ENCODE measurements at regions not wholly inside any gene's neighbourhood (a gene's known extent, or its start where the extent isn't known, plus 50 kb on each side); places are given as distances from the start of the nearest gene placed in this dataset.

DNA sequence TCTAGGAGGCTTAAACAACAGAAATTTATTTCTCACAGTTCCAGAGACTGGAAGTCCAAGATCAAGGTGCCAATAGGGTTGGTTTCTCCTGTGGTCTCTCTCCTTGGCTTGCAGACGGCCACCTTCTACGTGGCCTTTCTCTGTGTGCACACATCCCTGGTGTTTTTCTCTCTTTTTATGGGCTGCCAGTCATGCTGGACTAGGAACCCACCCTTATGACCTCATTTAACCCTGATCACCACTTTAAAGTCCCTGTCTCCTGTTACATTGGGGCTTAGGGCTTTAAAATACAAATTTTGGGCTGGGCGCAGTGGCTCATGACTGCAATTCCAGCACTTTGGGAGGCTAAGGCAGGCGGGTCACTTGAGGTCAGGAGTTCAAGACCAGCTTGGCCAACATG is 157.1 kb downstream of the TLE1 start:
- no peak for DNase-seq (ENCODE audit: low read depth in 2 of 2, low spot score in 1 of 2)

DNA sequence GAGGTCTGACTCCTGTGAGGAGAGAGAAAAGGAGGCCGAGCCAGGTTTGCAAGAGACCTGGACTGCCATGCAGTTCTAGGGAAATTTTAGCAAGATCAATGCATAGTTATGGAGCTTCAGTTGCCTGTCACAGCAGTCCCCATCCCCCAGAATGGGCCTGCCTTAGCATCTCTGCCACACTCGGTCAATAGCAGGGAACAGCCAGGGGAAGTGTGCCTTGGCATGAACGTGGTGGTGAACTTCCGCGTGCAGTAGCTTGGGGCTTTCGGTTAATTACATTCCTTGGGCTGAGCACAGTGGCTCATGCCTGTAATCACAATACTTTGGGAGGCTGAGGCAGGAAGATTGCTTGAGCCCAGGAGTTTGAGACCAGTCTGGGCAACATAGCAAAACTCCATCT is 157.8 kb downstream of the TLE1 start:
- no peak for DNase-seq (ENCODE audit: low read depth in 2 of 2, low spot score in 1 of 2)

DNA sequence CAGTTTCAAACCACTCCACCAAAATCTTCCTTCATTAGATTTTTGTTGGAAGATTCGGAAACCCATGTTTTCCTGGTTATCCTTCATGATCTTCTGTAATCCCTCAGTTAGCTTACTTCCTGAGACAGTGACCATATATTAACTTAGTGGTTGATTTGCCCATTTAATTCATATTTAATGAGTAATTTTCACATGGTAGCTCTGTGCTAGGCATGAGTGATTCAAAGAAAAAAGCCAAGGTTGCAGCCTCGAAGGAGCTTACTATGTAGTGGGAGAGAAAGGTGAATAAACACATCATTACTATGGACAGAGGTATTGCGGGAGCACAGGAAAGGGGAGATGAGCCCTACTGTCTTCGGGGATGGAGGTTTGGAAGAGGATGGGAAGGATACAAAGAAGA is 158.5 kb downstream of the TLE1 start:
- DNase-seq (ENCODE audit: low read depth in 2 of 2, low spot score in 1 of 2), result no peak

DNA sequence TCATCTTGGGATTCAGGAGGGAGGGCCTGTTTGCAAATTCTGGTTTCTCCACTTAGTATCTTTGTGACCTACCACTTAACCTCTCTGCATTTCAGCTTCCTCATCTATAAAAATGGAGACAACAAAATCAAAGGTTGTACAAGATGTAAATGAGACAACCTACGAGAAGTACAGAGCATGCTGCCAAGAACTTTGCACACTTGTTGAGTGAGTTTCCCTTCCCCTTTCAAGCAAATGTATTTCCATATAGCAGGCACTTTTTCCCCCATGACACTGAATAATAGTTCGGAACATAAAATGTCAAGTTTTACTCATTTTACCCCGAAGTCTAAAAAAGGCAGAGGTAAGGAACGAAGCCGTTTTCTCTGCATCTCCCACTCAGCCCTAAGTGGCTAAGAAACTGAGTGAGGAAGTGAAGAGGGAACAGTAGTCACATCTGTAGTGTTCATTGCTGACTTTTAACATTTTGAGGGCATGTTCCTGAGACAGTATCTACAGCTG is 159.0 kb downstream of the TLE1 start:
- DNase-seq (ENCODE audit: low read depth in 2 of 2, low spot score in 1 of 2), result no peak

DNA sequence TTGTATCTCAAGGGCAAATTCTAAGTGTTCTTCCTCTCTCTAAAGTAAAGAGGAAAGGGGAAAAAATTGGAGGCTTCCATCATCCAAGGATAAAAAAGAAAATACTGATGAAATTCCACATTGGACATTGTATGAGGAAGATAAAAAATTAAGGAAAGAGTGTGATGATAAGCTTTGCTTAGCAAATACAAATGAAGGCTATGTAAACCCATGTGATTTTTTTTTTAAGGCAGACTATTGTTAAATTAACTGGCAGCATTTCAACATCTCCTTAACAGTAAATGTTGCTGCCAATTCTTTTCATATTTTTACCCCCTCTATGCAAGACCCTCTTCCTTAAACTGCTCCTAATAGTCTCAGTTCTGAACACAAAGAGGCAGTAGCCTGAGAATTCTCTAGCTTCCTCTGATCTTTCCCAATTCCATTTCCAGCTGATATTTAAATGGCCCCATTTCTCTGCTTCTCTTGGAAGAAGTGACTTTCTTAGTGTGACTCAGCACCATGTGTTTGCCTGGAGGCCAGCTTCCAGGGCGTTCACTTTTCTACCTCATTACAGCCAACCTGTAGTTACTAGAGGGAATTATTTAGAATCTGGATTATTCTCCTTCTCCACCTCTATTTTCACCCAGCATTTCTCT is 159.7 kb downstream of the TLE1 start:
- DNase-seq (ENCODE audit: low read depth in 2 of 2, low spot score in 1 of 2), result no peak

DNA sequence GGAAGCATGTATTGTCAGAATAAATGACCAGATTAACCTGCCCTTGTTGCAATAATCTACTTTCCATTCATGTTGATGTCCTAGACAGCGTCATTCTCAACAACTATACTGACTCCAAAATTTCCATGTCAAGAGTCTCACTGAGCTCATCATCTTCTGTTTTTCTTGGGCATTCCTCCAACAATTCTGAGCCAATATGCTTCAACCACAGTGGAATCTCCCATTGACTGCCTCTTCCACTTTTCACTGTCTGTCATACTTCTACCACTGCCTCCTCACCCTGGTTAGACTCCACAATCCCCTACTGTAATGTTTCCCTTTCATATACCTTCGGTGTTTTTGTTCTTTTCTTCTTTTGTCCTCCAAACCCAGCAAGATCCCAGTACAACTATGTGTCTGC is 162.8 kb downstream of the TLE1 start:
- DNase-seq (ENCODE audit: low read depth in 2 of 2, low spot score in 1 of 2), result no peak

DNA sequence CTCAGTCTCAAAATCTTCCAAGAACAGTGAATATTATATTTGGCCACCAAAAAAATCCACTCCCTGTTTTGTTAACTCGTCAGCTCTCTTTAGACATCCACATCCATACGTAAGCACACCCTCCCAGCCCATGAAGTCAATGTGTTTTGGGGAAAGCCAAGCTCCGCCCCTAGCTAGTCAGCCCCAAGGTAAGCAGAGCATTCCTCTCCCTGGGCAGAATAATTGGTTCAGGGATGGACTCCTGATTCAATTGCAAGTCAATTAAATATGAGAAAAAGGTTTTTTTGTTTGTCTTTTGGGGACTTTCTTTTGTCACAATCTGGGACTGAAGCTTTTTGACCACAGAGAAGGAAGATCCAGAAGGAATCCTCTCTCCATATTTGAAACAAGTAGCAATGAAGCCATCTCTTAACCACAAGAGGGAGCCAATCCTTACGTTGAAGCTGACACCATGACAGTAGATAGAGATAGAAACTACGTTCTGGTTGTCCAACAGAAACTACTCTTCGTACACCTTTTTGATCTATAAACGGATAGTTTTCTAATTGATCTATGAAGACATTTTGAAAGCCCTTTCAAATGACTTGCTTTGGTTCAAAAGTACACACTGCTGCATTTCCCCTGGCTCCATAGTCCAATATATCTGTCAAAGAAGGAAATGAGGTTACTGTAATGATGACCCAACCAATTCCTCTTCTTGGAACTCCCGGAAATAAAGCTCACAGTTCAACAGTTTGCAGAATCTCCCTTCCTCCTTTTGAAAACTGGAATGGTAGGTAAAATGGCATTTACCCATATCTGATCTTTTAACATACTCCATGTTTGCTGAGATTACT is 166.4 kb downstream of the TLE1 start:
- no peak for DNase-seq (ENCODE audit: low read depth in 2 of 2, low spot score in 1 of 2)

DNA sequence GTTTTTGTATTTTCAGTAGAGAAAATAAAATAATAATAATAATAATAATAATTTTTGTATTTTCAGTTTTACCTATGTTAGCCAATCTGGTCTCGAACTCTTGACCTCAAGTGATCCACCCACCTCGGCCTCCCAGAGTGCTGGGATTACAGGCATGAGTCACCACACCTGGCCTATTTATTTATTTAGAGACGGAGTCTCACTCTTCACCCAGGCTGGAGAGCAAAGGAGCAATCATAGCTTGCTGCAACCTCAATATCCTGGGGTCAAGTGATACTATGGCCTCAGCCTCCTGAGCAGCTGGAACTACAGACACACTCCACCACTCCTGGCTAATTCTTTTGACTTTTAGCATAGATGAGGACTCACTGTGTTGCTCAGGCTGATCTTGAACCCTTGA is 167.5 kb downstream of the TLE1 start:
- no peak for DNase-seq (ENCODE audit: low read depth in 2 of 2, low spot score in 1 of 2)

DNA sequence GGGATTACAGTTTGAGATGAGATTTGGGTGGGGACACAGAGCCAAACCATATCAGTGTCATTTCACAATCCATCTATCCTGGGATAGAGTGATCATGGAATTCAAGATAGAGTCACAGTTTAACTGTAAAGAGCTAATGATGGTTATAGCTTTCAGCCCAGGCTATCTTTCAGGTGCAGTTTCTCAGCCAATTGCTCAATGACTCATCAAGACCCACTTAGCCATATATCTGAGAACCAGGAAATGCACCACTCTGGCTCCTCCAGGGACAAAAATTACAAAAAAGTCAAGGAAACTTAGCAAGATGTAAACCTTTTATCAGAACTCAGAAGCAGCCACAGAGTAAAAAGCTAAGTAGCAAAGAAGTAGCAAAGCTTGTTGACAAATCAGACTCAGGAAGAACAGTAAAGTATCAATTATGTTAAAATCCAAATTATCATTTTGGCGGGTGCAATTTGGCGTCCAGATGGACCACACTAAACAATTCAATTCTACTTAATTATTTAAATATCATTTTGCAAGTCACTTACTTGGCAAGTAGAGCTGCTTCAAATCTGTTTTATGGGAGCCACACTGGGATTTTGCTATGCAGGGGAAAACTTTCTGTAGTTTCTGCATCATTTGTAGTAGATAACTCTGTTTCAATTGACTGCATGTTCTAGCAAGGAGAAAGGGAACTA is 169.4 kb downstream of the TLE1 start:
- DNase-seq (ENCODE audit: low read depth in 2 of 2, low spot score in 1 of 2), result no peak

DNA sequence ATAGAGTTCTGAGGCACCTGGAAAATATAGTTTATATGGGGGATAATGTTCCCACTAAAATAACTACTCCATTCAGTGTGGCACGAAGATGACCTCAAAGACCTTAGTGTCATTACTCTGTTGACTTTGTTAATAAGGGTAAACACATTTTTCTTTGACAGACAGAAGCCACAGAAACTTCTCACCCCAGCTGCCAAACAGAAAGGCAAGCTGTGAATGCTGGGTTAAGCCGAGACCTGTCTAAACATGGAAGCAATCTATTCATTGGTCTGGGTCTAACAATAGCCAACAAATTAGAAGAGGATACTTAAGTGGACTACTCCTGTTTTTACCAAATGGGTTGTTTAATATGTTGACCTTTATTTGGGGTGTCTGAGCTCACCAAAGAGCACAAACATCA is 171.4 kb downstream of the TLE1 start:
- DNase-seq (ENCODE audit: low read depth in 2 of 2, low spot score in 1 of 2), result no peak

DNA sequence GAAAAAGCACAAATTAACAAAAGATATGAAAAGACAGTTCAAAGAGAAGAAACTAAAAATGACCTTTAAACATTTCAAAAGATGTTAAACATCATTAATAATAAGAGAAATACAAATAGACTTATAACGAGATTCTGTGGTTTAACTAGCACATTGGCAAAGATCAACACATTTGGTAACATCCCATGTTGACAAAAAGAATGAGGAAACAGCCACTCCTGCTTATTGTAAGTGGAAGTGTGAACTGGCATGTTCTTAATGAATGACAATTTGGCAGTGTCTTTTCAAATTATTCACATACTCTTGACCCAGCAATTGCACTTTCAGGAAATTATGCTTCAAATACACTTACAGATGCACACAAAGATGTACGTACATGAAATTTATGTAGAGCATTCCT is 176.3 kb downstream of the TLE1 start:
- DNase-seq (ENCODE audit: low read depth in 2 of 2, low spot score in 1 of 2), result no peak

DNA sequence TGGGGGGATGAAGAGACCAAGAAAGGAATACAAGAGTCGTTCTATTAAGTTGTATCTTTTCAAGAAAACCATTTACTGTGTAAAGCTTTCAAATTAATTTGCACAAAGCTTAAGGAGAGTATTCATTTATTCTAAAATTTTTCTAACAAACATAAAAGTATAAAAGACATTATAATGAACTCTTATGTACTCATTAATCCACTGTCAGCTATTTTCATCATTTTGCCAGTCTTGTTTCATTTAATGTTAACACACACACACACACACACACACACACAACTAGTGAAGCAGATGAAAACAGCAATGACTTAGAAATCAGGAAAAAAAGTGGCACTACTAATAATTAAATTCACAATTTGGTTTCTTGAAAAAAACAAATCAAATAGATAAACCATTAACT is 176.7 kb downstream of the TLE1 start:
- no peak for DNase-seq (ENCODE audit: low read depth in 2 of 2, low spot score in 1 of 2)

DNA sequence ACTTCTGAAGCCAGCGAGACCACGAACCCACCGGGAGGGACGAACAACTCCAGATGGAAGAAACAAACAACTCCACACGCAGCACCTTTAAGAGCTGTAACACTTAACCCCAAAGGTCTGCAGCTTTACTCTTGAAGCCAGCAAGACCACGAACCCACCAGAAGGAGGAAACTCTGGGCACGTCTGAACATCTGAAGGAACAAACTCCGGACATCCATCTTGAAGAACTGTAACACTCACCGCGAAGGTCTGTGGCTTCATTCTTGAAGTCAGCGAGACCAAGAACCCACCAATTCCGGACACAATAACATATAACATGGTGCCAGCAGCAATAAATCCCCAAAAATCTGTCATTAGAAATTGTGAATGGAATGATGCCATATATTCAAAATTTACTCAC is 180.9 kb downstream of the TLE1 start:
- DNase-seq (ENCODE audit: low read depth in 2 of 2, low spot score in 1 of 2), result no peak

DNA sequence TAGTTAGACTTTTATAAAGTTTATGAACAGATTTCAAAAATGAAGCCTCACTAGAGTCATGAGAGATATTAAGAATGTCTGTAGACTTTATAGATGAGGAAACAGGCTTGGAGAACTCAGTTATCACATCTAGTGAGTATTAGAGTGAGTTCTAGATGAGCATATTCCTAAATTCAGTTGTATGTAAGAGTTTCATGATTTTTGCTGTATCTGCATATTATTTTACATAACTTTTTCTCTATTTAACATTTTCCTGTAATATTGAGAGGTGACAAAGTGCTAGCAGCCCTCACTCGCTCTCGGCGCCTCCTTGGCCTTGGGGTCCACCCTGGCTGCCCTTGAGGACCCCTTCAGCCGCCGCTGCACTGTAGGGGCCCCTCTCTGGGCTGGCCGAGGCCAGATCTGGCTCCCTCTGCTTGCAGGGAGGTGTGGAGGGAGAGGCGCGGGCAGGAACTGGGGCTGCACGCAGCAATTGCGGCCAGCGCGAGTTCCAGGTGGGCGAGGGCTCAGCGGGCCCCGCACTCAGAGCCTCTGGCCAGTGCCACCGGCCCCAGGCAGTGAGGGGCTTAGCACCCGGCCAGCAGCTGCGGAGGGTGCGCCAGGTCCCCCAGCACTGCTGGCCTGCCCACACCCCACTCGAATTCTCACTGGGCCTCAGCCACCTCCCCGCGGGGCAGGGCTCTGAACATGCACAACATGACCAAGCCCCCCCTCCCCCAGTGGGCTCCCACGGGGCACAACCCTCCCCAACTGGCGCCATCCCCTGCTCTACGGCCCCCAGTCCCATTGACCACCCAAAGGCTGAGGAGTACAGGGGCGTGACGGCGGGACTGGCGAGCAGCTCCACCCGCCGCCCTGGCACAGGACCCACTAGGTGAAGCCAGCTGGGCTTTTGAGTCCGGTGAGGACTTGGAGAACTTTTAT is 182.1 kb downstream of the TLE1 start:
- DNase-seq (ENCODE audit: low read depth in 2 of 2, low spot score in 1 of 2), result no peak

DNA sequence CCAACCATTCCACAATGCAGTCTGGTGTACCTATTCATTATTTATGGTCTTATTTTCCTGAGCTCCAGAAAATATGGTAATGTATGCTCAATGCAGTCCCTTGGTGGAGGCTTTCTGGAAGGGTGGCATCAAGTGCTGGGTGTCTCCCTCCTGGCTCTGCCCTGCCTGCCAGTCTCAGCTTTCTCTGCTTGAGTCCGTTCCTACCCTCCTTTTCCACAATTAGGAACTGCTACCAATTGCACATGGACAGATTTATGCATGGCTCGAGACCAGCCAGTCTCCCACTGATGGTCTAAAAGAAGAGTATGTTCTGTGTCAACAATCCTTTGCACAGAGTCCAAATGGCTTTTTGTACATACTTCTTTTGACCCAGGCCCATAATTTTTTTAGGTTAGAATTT is 189.8 kb downstream of the TLE1 start:
- no peak for DNase-seq (ENCODE audit: low read depth in 2 of 2, low spot score in 1 of 2)

DNA sequence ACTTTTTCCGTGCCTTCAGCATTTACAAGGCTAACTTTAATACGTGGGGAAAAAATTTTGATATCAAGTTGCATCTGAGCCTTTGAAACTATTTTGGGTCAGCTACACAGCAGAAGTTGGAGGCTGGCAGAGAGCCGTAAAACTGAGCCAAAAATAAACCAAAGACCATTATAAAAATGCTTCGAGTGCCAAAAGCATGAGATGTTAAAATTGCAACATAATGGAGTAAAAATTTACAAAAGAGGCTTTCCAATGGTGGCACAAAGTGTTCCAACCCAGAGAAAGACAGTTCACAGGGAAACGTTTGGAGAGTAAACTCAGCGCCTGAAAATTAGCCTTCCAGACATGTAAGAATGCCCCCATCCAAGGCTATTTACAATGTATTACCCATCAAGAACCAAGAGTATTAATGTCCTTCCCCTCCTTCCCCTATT is 190.3 kb downstream of the TLE1 start:
- DNase-seq (ENCODE audit: low read depth in 2 of 2, low spot score in 1 of 2), result no peak

DNA sequence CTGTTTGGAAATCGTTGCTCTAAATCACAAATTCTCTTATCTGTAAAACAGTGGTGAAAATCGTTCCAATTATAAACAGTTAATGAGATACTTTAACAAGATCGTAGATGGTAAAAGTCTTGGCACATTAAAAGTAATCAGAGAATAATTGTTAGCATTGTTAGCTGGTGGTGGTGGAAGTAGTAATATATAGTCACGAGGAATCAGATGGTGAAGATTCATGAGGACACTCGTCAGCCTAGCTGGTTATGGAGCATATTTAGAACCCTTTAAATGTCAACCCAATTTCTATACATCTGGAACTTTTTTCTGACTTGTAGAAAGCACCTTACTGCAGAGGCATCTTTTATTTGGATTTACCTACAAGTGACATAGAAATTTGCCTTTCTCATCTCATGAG is 190.8 kb downstream of the TLE1 start:
- DNase-seq (ENCODE audit: low read depth in 2 of 2, low spot score in 1 of 2), result no peak

DNA sequence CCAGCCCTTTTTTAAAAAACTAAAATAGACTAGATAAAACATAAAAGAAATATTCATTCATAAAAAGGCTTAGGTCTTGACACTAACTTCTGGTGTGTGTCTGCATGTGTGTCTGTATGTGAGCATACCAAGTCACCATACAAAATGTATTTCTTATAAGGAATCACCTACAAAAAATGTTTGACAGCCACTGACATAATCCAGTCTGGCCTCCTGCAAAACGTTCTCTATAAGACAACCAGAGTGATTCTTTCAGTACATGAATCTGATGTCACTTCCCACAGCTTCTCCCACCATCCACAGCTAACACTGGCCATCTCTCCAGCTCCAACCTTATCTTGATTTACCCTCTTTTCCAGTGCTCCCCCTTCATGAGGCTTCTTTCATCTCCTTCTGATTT is 192.3 kb downstream of the TLE1 start:
- no peak for DNase-seq (ENCODE audit: low read depth in 2 of 2, low spot score in 1 of 2)

DNA sequence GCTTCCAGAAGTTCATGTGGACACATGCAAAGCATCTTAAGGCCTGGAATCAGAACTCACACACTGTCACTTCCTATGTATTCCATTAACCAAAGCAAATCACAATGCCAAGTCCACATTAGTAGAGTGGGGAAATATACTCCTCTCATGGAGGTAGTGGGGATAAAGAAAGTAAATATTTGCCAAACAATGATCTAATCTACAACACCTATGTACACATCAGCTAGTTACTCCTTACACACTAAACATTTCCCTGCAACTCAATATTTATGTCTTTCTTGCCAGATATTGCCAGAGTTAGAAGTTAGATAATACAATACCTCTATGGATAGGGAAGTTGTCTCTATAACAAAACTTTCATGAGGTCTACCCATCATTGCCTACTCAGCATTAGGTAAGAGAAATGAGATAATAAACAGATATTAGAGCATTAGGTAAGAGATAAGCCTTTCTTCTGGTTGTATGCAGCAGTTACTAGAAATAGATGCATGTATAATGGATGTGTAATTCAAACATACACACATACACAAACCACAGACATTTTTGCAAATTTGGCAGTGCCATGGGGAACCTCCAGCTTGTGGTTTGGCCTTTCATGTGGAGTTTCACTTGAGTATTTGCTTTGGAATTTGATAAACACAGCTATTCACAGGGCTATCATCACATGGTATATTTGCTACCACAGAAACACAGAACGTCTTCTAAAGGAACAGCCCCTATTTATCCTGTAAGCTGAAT is 196.5 kb downstream of the TLE1 start:
- no peak for DNase-seq (ENCODE audit: low read depth in 2 of 2, low spot score in 1 of 2)

DNA sequence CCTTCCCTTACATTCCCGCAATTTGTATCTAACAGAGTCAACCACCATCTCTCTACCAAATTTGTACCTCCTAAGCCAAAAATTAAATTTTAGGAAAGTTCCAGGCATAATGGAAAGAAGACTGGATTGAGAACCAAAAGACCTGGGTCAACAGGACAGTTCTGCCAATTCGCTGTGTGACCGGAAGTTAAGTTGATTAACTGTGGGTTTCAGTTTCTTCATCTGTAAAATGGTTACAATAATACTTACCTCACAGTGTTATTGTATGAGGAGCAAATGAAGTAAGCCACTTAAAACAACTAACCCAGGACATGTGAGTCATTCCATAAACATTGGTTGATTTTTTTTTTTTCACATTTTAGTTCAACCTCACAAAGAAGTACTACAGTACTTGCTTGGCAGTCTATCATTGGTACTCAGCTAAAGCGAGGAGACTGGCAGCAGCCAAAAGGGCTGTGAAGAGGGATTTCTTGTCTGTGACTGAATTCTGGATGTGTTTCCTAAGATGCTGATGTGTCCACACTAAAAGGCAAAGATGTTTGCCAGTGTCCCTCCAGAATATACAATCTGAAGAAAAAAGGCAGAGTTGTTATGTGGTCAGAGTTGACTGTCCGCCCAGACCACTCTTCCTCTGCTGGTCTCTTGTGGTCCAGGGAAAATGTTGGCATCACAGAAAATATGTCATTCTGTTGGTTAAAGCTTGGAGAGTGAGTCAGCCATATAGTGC is 198.6 kb downstream of the TLE1 start:
- no peak for DNase-seq (ENCODE audit: low read depth in 2 of 2, low spot score in 1 of 2)
